NCI-H1048 (cell line): ENCODE measurements at regions not wholly inside any gene's neighbourhood (a gene's known extent, or its start where the extent isn't known, plus 50 kb on each side); places are given as distances from the start of the nearest gene placed in this dataset.

Source experiments
- DNase-seq: peaks from one replicate; lab custom pipeline; 2025; lab: John Stamatoyannopoulos, UW

DNA sequence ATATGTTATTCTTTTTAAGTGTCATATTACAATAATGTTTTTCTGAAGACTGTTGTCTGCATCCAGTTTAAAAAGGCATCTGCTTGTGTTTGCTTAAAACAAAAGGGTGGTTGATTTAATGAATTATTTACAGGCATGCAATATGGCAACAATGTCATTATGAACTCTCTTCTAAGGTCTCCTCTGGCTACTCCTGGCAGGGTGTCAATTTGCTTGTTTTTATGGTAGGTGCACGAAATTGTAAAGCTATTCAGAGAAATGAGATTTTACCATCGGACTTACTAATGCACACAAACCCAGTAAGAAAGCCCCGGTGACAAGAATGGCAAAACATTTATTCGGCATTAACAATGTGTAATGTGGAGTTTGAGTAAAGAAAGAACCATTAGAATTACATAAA, 539.8 kb upstream of the ZNF608 start:
- DNase-seq = no peak

DNA sequence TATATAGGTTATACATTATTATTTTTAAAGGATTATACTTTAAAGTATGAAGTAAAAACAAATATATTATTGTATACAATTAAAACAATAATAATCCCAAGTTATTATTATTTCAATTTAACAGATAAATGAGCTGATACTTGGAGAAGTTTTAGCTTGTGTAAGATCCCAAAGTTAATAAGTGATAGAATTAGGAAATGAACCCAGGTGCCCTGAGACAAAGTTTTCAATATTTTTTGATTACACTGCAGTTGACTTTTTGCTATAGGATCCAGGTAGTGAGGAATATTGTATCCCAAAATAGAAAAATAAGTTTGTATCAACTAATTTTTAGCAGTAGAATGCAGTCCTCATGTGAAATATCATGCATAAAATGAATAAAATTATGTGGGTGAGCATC, 543.2 kb upstream of the ZNF608 start:
- no peak for DNase-seq

DNA sequence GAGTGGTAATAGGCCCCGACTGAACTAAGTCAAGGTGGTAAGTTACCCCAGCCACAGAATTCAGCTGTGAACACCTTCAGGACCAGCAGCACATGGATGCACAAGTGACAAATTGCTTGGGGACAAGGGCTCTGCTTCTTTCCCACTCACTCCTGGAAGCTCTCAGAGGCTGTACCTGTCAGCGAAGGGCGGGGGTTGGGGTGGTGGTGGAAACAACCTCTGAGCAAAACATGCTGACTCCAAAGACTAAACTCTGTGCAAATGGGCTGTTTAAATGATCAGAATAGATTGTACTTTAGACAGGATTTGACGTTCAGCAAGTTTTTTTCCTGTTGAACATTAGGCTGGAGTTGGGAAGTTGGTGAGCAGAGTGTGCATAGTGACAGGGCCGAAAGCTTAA, 544.5 kb upstream of the ZNF608 start:
- DNase-seq = no peak

DNA sequence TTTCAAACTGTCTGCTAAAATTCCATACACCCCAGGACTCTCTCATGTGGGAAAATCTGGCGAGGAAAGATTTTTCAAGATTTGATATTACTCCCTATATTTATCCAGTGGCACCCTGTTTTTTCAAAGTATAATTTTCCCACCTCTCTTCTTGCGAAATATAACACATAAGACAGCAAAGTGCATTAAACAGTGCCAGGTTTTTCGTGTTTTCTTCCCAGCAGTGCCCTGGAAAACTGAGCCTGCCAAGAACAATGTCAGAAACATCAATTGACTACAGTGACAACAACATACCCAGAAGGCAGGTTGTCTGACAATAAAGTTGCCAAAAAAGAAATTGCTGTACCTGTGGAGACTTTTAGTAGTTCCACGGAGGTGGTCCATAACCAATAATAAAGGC, 545.0 kb upstream of the ZNF608 start:
- DNase-seq = no peak

DNA sequence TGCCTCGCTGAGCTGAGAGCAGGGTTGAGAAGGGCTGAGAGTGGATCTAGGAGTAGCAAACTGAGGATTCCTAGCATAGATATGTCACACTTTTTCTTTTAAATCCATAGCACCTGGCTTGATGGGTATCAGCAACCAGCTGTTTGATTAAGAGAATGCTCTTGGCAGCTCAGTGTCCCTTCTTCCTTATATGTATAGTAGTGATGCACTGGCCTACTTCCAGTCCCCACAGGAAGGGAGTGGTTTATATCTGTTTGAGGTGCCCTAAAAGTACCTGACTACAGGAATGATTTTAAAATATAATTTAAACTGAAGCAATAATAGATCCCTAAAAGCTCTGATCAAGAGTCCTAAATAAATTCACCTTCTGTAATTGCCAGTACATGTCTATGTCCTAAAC, 546.8 kb upstream of the ZNF608 start:
- no peak for DNase-seq

DNA sequence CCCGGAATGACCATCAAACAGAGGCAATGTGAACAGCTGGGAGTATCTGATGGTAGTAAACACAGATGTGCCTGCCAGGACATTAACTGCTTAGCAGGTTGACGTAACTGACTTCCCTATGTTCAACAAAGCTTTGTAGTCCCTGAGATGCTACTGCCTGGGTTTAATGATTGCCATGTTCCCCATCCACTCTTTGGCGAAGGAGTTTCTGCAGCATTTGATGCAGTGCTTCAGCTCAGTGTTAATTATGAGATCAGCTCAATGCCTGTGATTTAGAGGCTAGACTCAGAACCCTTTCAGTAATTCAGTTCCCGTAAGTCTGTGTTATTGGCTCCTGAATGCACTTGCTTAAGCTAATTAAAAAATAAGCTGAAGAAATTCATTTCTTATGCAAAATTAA, 547.3 kb upstream of the ZNF608 start:
- DNase-seq = no peak

DNA sequence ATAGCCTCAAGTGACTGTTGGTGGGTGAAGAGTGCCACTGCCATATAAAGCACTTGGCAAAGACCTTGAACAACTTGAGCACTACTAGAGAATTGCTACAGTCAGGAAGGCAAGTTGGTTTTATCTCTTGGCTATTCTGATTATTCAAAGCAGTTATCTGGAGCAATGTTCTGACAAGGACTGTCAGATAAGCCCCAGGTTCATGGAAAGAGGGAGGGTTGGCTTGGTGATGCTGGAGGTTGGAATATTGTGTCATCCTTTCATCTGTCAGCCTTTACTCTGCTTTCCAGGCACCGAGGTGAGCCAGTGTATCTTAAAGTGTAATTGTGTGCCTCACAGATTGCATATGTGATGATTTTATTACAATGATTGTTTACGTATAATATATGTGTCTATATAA, 548.4 kb upstream of the ZNF608 start:
- no peak for DNase-seq

DNA sequence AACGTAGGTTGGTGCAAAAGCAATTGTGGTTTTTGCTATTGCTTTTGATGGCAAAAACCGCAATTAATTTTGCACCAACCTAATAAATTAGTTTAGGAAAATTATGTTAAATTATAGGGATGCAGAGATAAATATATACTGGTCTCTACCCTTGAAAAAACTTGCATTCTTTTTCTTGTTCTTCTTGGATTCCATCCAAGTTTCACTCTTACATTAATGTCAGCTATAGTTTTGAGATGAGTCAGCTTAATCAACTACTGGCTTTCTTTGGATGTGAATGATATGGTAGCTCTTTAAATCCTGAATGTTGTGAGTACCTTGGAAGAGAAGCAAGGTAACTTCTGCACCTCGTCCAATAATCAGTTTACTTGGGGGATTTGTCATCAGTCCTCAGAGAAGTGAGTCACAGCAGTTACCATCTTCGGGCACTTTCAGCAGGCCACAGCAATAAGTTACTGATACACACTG, 549.0 kb upstream of the ZNF608 start:
- DNase-seq = no peak

DNA sequence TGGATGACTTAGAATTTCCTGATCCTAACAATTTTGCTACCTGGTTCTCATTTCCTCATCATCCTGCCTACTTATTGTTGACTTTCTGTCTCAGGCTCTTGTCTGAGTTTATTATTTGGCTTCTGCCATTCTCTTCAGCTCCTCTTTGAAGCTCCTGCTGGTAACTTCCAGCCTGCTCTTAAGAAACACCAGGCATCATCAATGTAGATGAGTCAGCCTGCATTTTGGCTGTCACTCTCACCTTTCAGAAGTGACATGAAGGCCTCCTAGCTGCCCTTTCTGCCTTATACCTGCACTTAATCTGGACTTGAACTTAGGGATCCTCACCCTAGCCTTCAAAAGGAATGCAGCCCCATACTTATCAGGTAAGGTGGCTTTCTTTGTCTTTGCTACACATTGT, 551.8 kb upstream of the ZNF608 start:
- DNase-seq = no peak

DNA sequence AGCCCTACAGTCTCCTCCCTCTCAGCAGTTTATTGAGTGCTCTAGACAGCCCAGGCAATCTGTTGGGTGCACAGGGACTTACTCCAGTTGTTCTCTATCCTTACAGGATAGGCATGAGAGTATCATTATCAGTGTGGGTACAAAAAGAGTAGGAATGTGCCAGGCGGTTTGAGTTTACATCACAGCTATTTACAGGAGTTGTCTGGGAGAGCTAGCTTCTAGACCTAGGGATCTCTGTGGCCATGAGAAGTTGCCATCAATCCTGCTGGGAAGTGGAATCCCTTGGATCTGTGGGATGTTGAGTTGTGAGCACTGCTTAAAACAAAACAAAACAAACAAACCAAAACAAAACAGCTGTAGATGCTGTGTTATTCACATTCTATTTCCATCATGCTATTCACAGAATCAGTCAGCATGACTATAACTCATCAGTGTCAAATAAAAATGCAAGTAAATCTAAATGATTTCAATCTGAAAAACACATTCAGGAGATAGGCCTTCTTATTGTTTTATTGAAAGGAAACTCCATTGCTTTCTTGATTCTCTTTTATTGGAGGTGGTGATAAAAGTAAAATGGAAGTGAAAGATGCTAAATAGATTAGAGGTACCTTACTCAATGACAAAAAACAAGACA, 552.4 kb upstream of the ZNF608 start:
- no peak for DNase-seq

DNA sequence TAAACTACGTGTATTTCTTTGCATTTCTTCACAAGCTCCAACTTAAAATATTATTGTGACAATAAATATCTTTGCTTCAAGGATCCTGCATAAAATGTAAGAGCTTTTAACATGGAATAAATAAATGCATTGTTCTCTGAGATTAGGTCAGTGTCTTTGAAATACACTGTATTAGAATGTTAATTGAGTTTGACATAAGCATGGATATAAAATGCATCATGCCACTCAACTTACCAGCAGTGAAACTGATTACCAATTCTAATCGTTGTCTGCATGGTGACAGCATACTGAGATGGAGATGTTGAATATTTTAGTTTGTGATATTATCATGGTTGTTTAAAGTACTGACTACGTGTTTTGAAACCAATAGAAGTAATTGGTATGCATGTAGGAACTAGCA, 555.3 kb upstream of the ZNF608 start:
- DNase-seq = no peak

DNA sequence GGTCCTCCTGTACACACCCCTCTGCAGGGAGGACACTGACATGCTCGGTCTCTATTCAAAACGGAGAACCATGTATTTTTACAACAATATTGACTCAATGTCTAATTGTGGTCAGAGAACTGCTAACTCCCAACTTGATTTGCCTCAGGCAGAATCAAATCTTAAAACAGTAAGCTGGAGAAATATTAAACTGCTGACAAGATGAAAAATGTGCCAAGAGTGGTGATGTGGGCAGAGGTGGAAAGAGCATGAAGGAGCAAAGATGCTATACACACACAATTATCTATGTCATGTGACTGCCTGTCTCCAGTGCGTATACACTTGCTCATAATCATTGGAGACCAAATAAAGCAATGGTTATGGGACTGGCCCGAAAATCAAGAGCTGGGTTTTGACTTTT, 556.1 kb upstream of the ZNF608 start:
- no peak for DNase-seq

DNA sequence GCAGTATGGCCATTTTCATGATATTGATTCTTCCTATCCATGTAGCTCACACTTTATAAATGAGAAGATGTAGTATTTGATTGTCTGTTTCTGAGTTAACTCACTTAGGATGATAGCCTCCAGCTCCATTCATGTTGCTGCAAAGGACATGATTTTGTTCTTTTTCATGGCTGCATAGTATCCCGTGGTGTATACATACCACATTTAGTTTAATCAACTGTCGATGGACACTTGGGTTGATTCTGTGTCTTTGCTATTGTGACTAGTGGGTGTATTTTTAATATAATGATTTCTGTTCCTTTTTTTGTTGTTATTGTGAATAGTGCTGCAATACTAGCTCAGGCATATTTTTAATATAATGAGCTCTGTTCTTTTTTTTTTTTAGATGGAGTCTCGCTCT, 560.3 kb upstream of the ZNF608 start:
- DNase-seq = no peak

DNA sequence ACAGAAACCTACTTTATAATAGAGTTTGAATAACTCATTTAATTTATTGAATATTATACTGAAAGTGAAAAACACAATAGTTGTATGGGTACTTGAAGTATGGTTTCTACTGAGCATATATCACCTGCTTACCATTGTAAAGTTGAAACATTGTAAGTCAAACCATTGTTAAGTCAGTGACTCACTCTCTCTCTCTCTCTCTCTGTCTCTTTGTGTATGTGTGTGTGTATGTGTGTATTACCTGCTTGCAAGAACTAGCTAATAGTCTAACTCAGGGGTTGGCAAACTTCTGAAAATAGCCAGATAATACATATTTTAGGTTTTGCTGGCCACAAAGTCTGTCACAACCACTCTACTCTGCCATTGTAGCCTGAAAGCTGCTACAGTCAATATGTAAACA, 564.3 kb upstream of the ZNF608 start:
- DNase-seq = no peak

DNA sequence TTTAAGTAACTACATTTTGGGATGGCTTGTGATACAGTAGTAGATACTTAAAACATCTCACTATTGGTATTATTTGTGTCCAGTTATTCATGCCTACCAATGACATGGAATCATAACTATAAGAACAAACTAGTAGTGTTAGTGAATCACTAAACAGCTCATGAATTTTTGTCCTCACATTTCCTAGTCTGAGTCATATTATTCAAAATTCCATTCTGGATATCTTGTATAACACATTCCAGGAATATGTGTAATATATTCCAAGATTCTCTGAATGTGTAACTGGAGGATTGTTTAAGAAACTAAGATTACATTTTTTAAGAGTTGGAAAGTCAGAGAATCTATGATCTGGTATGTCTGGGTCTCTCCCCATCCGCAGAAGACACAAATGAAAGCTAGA, 565.3 kb upstream of the ZNF608 start:
- no peak for DNase-seq

DNA sequence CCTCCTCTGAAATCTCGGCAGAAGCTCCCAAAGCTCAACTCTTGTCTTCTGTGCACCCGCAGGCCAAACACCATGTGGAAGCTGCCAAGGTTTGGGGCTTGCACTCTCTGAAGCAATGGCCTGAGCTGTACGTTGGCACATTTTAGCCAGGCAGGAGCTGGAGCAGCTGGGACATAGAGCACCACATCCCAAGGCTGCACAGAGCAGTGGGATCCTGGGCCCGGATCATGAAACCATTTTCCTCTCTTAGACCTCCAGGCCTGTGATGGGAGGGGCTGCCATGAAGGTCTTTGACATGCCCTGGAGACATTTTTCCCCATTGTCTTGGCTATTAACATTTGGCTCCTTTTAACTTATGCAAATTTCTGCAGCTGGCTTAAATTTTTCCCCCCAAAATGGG, 567.1 kb upstream of the ZNF608 start:
- no peak for DNase-seq

DNA sequence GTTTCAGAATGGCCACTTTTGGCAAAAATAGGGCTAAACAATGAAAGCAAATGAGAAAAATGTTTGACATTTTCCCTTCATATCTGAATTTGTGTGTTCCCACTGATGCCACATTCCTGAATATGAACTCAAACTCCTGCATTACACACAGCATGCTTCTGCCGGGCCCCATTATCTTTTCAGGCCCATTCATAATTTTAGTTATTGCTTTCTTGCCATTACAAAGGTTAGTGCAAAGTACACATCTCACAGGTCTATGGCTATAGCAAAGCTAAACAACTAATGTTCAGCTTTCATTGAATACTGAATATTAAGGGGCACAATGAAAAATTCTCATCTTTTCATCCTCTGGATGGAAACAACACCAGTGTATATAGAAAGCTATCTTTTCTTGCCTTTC, 568.9 kb upstream of the ZNF608 start:
- DNase-seq = no peak

DNA sequence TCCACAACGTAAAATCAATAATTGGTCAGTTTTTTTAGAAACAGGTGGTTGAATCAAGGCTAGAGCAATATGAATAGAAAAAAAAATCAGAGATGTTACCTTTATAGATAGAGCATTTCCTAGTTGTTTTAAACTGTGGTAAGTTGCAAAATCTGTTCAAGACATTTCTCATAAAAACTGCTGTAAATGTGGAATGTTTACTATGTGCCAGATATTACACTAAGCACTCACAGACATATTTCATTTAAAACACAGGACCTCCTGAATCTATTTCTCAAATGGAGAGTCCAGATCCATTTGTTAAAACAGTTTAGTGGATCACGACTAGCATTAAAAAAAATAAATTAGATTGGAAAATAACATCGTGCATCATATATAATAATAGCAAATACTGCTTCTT, 570.0 kb upstream of the ZNF608 start:
- DNase-seq = no peak

DNA sequence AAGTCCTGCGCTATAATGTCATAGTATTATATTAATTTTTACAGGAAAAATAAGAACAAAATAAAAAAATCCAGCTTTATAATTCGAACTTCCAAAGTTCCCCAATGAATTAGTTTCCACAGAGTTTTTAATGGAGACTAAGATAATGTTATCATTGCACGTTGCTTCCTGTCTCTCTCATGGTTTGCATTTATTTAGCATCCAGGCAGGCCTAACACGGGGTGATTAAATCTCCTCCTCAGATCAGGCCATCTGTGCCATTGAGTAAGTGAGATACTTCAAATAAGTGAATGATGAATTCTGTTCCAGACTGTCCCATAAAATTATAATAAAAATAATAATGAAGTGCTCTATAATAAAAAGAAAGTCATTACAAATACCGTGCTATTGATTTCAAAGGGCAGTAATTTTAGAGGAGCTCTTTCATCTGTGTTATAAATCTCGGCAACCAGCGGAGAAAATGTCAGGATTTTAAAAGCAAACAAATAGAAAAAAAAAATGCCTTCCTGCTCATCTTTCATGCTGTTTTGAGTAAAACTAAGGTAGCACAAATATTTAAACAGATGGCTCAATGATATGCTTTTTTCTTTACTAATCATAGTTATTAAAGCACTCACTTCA, 570.6 kb upstream of the ZNF608 start:
- no peak for DNase-seq

DNA sequence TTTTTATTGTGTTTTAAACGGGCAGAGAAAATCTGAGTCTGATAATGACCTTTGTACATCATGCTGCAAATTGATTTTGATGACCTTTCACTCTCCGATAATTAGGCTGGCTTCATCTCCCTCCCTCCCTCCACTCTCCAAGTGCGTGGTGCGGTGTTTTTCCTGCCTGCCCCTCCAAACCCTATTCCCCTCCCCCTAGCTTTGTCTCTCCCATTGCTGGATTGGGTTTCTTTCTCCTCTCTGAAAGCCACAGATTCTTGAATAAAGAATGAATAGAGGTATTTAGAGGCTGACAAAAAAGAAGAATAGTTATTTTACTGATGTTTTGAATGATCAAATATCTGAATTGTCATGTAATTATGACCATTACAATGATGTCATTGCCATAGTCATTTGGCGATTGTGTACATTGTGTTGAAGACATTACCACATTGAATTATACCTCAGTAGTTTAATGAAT, 571.1 kb upstream of the ZNF608 start:
- no peak for DNase-seq

DNA sequence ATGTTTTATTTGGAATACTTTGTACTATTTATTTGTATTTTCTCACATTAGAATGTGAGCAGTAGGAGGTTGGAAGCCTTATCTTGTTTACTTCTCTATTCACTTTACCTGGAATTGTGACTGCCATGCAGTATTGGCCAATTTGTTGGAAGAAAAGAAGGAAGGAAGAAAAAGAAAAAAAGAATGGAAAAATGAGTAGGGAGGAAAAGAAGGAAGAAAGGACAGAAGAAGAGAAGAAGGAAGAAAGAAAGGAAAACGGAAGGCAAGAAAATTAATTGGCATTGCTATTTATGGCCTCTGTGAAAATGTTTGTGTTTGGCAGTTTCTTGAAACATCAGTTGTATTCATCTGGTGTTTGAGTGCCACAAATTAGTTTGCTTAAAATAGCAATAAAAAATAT, 575.2 kb upstream of the ZNF608 start:
- DNase-seq = no peak

DNA sequence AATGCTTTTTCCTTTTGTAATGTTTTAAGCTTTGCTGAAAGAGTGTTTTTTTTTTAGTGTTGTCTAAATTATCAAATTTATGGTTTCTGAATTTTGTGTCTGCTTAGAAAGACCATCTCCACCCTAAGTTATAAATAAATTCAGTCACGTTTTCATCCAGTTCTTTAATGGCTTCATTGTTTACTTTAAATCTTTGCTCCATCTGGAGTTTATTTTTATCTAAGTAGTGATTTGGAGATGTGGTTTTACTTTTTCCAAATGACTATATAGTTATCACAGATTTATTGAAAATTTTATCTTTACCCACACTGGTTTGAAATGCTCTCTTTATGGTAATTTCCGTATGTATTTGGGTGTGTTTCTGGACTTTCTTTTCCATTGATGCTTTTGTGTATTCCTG, 577.2 kb upstream of the ZNF608 start:
- no peak for DNase-seq

DNA sequence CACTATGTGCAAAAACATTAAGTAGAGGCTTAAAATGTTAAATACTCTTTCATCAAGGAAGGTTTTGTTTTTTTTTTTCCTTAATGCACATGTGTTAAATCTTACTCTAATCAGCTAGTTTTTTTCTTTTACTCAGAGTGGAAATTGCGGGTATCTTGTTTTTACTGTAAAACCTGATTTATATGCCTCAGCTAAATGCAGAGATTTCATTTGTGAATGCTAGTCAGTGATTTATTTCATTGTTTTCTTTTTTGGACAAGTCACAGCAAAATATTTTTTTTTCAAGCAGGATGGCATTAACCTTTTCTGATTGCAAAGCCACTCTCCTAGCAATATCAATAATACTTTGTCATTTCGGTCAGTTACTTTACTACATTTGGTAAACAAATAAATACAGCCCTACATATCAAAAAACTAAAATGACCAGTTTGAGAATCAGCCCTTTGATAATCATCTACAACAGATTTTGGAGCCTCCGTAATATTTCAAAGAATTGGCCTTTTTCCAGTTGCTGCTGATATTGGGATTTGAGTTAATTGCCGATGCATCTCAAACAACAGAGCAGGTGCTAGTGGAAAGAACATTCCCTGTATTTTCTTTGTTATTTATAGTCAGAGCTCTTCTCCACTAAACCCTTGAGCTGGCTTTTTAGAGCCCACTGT, 579.2 kb upstream of the ZNF608 start:
- no peak for DNase-seq

DNA sequence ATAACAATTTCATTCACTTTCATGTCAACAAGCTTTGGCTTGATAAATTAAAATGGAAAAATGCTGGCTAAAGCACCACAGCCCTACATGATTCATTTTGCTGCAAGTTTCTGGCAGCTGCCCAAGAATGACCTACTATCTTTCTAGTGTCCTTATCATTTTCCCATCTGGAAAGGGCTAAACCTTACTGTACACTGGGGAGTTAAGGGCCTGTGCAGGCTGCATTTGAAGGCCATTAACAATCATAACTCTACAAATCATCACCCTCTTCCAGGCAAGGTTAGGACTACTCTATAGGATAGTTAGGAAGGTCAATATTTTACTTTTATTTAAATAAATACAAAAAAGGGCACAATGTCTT, 579.7 kb upstream of the ZNF608 start:
- DNase-seq = no peak
